Osteoblast (primary cell): ENCODE measurements at regions not wholly inside any gene's neighbourhood (a gene's known extent, or its start where the extent isn't known, plus 50 kb on each side); places are given as distances from the start of the nearest gene placed in this dataset.

Experiments used
- DNase-seq: peaks from one replicate; pipeline ENCODE4 v3.0.0; 2011; ENCODE audit warnings: low spot score, mixed read lengths; ENCODE audit not compliant: insufficient read length; ENCODE audit errors: missing footprints
- H2AFZ ChIP-seq: 2 replicates; pipeline ENCODE4 v1.6.0; 2011; ENCODE audit warnings: mild to moderate bottlenecking, low read length
- H3K27ac ChIP-seq: 2 replicates; pipeline ENCODE4 v1.5.1; 2011; ENCODE audit warnings: mild to moderate bottlenecking, low read depth, low read length, moderate library complexity
- H3K27me3 ChIP-seq: 2 replicates; pipeline ENCODE4 v1.6.0; 2012; ENCODE audit warnings: mild to moderate bottlenecking, control low read depth, inconsistent platforms, low read length, moderate library complexity; ENCODE audit not compliant: insufficient read depth
- H3K36me3 ChIP-seq: 2 replicates; pipeline ENCODE4 v1.5.1; 2011; ENCODE audit warnings: mild to moderate bottlenecking, low read length, control low read depth, moderate library complexity; ENCODE audit not compliant: insufficient read depth
- H3K4me1 ChIP-seq: 2 replicates; pipeline ENCODE4 v1.5.1; 2011; ENCODE audit warnings: mild to moderate bottlenecking, low read length, control low read depth, moderate library complexity; ENCODE audit not compliant: insufficient read depth
- H3K4me2 ChIP-seq: 2 replicates; pipeline ENCODE4 v1.6.0; 2011; ENCODE audit warnings: mild to moderate bottlenecking, low read length; ENCODE audit not compliant: insufficient read depth
- H3K4me3 ChIP-seq: fragments of 200-600 bp; sonication (generic); 3 replicates; pipeline ENCODE4 v1.5.1; 2012; ENCODE audit warnings: mild to moderate bottlenecking, low read length, inconsistent platforms; ENCODE audit not compliant: insufficient read depth
- H3K79me2 ChIP-seq: 2 replicates; pipeline ENCODE4 v1.6.0; 2012; ENCODE audit warnings: mild to moderate bottlenecking, low read length, control low read depth, inconsistent platforms; ENCODE audit not compliant: insufficient read depth
- H3K9me3 ChIP-seq: 2 replicates; pipeline ENCODE4 v1.5.1; 2011; ENCODE audit warnings: low read depth, low read length, control low read depth
- H4K20me1 ChIP-seq: 2 replicates; pipeline ENCODE4 v1.6.0; 2012; ENCODE audit warnings: mild to moderate bottlenecking, low read length, control low read depth; ENCODE audit not compliant: insufficient read depth
- TF ChIP-seq, protein P1 (sequence below): IDR thresholded peaks from 2 replicates; pipeline ENCODE4 v1.5.1; 2011; ENCODE audit warnings: mild to moderate bottlenecking, low read depth, low read length, moderate library complexity; ENCODE audit errors: extremely low read depth

GRCh38 chr1:208595745-208596144 lies 351.6 kb upstream of the PLXNA2 start:
- H2AFZ ChIP-seq: no peak overlapping the region
- no peaks in the 10 kb centered on the region for H3K79me2 ChIP-seq
- H3K4me2 ChIP-seq: no peak overlapping the region
- H4K20me1 ChIP-seq: no peaks in the 10 kb centered on the region
- no peaks in the 10 kb centered on the region for H3K4me1 ChIP-seq
- TF ChIP-seq, protein P1, sequence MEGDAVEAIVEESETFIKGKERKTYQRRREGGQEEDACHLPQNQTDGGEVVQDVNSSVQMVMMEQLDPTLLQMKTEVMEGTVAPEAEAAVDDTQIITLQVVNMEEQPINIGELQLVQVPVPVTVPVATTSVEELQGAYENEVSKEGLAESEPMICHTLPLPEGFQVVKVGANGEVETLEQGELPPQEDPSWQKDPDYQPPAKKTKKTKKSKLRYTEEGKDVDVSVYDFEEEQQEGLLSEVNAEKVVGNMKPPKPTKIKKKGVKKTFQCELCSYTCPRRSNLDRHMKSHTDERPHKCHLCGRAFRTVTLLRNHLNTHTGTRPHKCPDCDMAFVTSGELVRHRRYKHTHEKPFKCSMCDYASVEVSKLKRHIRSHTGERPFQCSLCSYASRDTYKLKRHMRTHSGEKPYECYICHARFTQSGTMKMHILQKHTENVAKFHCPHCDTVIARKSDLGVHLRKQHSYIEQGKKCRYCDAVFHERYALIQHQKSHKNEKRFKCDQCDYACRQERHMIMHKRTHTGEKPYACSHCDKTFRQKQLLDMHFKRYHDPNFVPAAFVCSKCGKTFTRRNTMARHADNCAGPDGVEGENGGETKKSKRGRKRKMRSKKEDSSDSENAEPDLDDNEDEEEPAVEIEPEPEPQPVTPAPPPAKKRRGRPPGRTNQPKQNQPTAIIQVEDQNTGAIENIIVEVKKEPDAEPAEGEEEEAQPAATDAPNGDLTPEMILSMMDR: no peak
- no peaks in the 10 kb centered on the region for H3K36me3 ChIP-seq
- H3K27ac ChIP-seq: no peak overlapping the region
- no peaks in the 10 kb centered on the region for H3K27me3 ChIP-seq
- no peak for DNase-seq
- H3K9me3 ChIP-seq: no peaks in the 10 kb centered on the region
- H3K4me3 ChIP-seq: no peak overlapping the region

DNA sequence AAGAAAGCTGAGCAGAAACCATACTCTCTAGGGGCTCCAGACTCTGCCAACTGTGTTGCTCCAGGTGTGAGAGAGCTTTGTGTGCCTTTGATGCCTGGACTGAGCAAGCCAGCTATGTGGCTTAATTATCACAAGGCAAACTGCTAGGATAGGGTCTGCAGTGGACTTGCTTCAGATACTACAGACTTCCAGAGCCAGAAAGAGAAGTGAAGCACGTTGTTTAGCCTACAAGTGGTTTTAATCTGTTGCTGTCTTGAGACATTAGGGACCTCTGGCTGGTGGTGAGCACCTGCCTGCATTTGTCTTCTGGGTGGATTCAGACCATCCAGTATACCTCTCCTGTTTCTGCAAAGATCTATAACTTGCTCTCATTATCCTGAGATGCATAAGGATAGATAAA lies 353.4 kb upstream of the PLXNA2 start:
- Histone ChIP-seq H3K4me2 (no peak overlapping the region), H4K20me1 (no peaks in the 10 kb centered on the region), H3K36me3 (no peaks in the 10 kb centered on the region), H3K27me3 (no peaks in the 10 kb centered on the region), H3K9me3 (no peaks in the 10 kb centered on the region), H2AFZ (no peak overlapping the region), H3K27ac (no peak overlapping the region), H3K79me2 (no peaks in the 10 kb centered on the region), H3K4me3 (no peak overlapping the region), H3K4me1 (no peaks in the 10 kb centered on the region)
- TF ChIP-seq, protein P1: no peak
- no peak for DNase-seq

GRCh38 chr1:208598021-208598420 lies 353.8 kb upstream of the PLXNA2 start:
- Histone ChIP-seq H3K9me3 (no peaks in the 10 kb centered on the region), H3K79me2 (no peaks in the 10 kb centered on the region), H3K4me2 (no peak overlapping the region), H3K27ac (no peak overlapping the region), H3K4me1 (no peaks in the 10 kb centered on the region), H3K36me3 (no peaks in the 10 kb centered on the region), H2AFZ (no peak overlapping the region), H3K27me3 (no peaks in the 10 kb centered on the region), H3K4me3 (no peak overlapping the region), H4K20me1 (no peaks in the 10 kb centered on the region)
- TF ChIP-seq, protein P1: no peak
- DNase-seq: no peak

- no peaks in the 10 kb centered on the region for H3K9me3 ChIP-seq
- no peak overlapping the region for H3K4me3 ChIP-seq
- no peak for DNase-seq
- H3K36me3 ChIP-seq: no peaks in the 10 kb centered on the region
- H3K79me2 ChIP-seq: no peaks in the 10 kb centered on the region
- H3K4me2 ChIP-seq: no peak overlapping the region
- H2AFZ ChIP-seq: no peak overlapping the region
- TF ChIP-seq, protein P1: no peak
- H3K4me1 ChIP-seq: no peaks in the 10 kb centered on the region
- no peaks in the 10 kb centered on the region for H3K27me3 ChIP-seq
- no peaks in the 10 kb centered on the region for H4K20me1 ChIP-seq
- H3K27ac ChIP-seq: no peak overlapping the region
Measured at GRCh38 chr1:208599063-208599462, 354.9 kb upstream of the PLXNA2 start.
